ENCODE measurements at regions not wholly inside any gene's neighbourhood (a gene's known extent, or its start where the extent isn't known, plus 50 kb on each side); places are given as distances from the start of the nearest gene placed in this dataset.
A peak's percentile ranks its signal among the peaks of the same experiment; 100 is the strongest.

DNA sequence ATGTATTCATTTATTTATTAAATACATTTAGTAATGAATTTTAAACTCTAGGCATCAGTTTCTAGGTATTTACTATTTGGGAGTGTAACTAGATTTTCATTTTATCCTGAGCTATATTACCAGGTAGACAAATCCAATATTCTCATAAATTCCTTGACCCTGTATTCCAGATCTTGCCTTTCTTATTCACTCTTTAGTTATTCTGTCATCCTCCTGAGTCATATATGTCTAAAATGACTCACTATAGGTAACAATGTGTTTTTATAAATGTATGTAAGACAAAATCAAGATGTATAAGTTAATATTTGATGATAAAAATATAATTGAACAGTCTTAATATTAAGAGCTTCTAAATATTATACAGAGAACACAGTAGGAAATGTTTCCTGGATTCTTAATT, 642.1 kb upstream of the NRSN1 start:
- DNase-seq (no peak), FAIRE-seq (no peak)
- Histone ChIP-seq H3K27me3 (ENCODE audit: control insufficient read depth, insufficient read depth, low read length) (no peaks in the 10 kb centered on the region), H3K27ac (ENCODE audit: low read depth in 2 of 2, low read length in 2 of 2) (no peak overlapping the region), H3K4me1 (ENCODE audit: control insufficient read depth in 2 of 3, insufficient read depth in 2 of 3, low read depth in 1 of 3, low read length in 3 of 3) (no peaks in the 10 kb centered on the region), H3K9ac (ENCODE audit: low read length in 3 of 3) (no peak overlapping the region), H3K4me3 (ENCODE audit: low read length in 3 of 3) (no peak overlapping the region), H3K9me3 (ENCODE audit: control insufficient read depth in 2 of 3, insufficient read depth in 1 of 3, low read length in 3 of 3) (no peaks in the 10 kb centered on the region), H3K36me3 (ENCODE audit: control insufficient read depth in 2 of 3, insufficient read depth in 3 of 3, low read length in 3 of 3) (no peaks in the 10 kb centered on the region)
- intact Hi-C loops (cut with DNase I): no loop called here
- TF ChIP-seq, protein P1, sequence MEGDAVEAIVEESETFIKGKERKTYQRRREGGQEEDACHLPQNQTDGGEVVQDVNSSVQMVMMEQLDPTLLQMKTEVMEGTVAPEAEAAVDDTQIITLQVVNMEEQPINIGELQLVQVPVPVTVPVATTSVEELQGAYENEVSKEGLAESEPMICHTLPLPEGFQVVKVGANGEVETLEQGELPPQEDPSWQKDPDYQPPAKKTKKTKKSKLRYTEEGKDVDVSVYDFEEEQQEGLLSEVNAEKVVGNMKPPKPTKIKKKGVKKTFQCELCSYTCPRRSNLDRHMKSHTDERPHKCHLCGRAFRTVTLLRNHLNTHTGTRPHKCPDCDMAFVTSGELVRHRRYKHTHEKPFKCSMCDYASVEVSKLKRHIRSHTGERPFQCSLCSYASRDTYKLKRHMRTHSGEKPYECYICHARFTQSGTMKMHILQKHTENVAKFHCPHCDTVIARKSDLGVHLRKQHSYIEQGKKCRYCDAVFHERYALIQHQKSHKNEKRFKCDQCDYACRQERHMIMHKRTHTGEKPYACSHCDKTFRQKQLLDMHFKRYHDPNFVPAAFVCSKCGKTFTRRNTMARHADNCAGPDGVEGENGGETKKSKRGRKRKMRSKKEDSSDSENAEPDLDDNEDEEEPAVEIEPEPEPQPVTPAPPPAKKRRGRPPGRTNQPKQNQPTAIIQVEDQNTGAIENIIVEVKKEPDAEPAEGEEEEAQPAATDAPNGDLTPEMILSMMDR (IDR thresholded peaks at IDR 0.05; ENCODE audit: borderline replicate concordance, extremely low read depth, insufficient read depth): no peak

DNA sequence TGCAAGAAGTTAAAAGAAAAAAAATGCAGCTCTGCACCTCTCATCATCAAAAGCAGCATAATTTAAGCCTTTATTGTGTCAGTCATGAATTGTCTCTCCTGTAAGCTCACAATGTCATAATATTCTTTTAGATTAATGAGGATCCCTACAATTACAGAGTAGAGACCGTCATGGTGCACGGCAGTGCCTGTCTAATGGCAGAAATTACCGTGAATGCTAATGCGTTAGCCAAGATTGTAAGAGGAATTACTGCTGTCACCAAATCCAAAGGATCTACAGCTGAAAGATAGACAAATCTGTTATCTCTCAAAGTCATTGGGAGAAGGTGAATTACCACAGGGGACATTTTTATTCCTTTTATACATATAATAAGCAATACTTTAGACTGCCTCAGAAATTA, 631.6 kb upstream of the NRSN1 start:
- FAIRE-seq: no peak
- Histone ChIP-seq H3K9ac (ENCODE audit: low read length in 3 of 3) (no peak overlapping the region), H3K36me3 (ENCODE audit: control insufficient read depth in 2 of 3, insufficient read depth in 3 of 3, low read length in 3 of 3) (no peaks in the 10 kb centered on the region), H3K4me3 (ENCODE audit: low read length in 3 of 3) (no peak overlapping the region), H3K27ac (ENCODE audit: low read depth in 2 of 2, low read length in 2 of 2) (no peak overlapping the region), H3K9me3 (ENCODE audit: control insufficient read depth in 2 of 3, insufficient read depth in 1 of 3, low read length in 3 of 3) (no peaks in the 10 kb centered on the region), H3K27me3 (ENCODE audit: control insufficient read depth, insufficient read depth, low read length) (no peaks in the 10 kb centered on the region), H3K4me1 (ENCODE audit: control insufficient read depth in 2 of 3, insufficient read depth in 2 of 3, low read depth in 1 of 3, low read length in 3 of 3) (no peaks in the 10 kb centered on the region)
- TF ChIP-seq, protein P1 (IDR thresholded peaks at IDR 0.05; ENCODE audit: borderline replicate concordance, extremely low read depth, insufficient read depth): no peak
- DNase-seq: no peak
- intact Hi-C loops (cut with DNase I): no loop called here

DNA sequence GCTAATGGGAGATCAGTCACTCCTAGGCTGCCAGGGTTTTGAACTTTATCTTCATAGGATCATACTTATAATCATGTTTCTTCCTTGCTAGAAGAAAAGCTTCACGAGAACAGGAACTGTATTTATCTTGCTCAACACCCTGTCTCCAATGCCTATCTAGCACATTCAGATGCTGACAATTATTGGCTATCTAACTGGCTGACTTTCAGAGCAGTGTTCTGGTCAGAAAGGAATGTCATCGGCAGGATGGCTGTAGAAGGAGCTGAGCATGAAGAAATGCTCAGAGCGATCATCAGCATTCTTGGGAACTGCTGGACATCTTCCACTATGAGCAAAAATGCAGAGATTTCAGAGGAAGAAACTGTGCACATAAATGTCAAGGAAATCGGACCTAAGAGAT, 628.0 kb upstream of the NRSN1 start:
- no peaks in the 10 kb centered on the region for H3K27me3 ChIP-seq (ENCODE audit: control insufficient read depth, insufficient read depth, low read length)
- H3K27ac ChIP-seq (ENCODE audit: low read depth in 2 of 2, low read length in 2 of 2): no peak overlapping the region
- no peaks in the 10 kb centered on the region for H3K9me3 ChIP-seq (ENCODE audit: control insufficient read depth in 2 of 3, insufficient read depth in 1 of 3, low read length in 3 of 3)
- no peak overlapping the region for H3K4me3 ChIP-seq (ENCODE audit: low read length in 3 of 3)
- TF ChIP-seq, protein P1 (IDR thresholded peaks at IDR 0.05; ENCODE audit: borderline replicate concordance, extremely low read depth, insufficient read depth): no peak
- no peaks in the 10 kb centered on the region for H3K4me1 ChIP-seq (ENCODE audit: control insufficient read depth in 2 of 3, insufficient read depth in 2 of 3, low read depth in 1 of 3, low read length in 3 of 3)
- FAIRE-seq: no peak
- no peak overlapping the region for H3K9ac ChIP-seq (ENCODE audit: low read length in 3 of 3)
- no peaks in the 10 kb centered on the region for H3K36me3 ChIP-seq (ENCODE audit: control insufficient read depth in 2 of 3, insufficient read depth in 3 of 3, low read length in 3 of 3)
- intact Hi-C loops (cut with DNase I): no loop called here
- peak in 2 of 5 donors; percentile 34 to 58 for DNase-seq

DNA sequence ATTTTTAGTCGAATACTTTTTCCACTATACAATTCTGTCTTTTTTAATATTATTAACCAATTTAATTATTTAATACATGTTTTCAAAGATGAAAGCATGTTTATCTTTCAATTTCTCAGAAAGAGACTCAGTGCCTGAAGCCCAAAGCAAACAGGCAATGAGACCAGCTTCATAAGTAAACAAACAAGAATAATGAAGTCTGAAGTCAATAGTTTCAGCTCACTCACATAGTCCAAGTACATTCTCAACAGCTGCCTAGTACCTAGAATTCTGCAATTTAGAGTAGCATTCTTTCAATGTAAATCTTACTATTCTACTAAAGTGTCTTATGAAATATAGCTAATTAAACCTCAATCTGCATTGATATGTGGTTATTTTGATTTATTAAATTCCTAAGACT, 626.5 kb upstream of the NRSN1 start:
- H3K27ac ChIP-seq (ENCODE audit: low read depth in 2 of 2, low read length in 2 of 2): no peak overlapping the region
- DNase-seq (no peak), FAIRE-seq (no peak)
- no peaks in the 10 kb centered on the region for H3K36me3 ChIP-seq (ENCODE audit: control insufficient read depth in 2 of 3, insufficient read depth in 3 of 3, low read length in 3 of 3)
- intact Hi-C loops (cut with DNase I): no loop called here
- no peak overlapping the region for H3K9ac ChIP-seq (ENCODE audit: low read length in 3 of 3)
- H3K27me3 ChIP-seq (ENCODE audit: control insufficient read depth, insufficient read depth, low read length): no peaks in the 10 kb centered on the region
- H3K4me3 ChIP-seq (ENCODE audit: low read length in 3 of 3): no peak overlapping the region
- TF ChIP-seq, protein P1 (IDR thresholded peaks at IDR 0.05; ENCODE audit: borderline replicate concordance, extremely low read depth, insufficient read depth): no peak
- no peaks in the 10 kb centered on the region for H3K4me1 ChIP-seq (ENCODE audit: control insufficient read depth in 2 of 3, insufficient read depth in 2 of 3, low read depth in 1 of 3, low read length in 3 of 3)
- H3K9me3 ChIP-seq (ENCODE audit: control insufficient read depth in 2 of 3, insufficient read depth in 1 of 3, low read length in 3 of 3): no peaks in the 10 kb centered on the region
